Memory B cell (primary cell): ENCODE measurements at regions not wholly inside any gene's neighbourhood (a gene's known extent, or its start where the extent isn't known, plus 50 kb on each side); places are given as distances from the start of the nearest gene placed in this dataset.

ENCODE experiments used
- ATAC-seq: fragments of 150-1000 bp; cut with Tn5 transposase; 2 replicates; pipeline ENCODE4 v1.10.0; 2021; ENCODE audit warnings: low read depth, mild to moderate bottlenecking, moderate library complexity
- DNase-seq, 2 donors: peaks; one replicate each; pipeline ENCODE4 v3.0.0; 2022; ENCODE audit warnings: low spot score in 2 of 2
- H3K27ac Mint-ChIP-seq: one replicate; pipeline ENCODE4 v1.8.0; 2022; ENCODE audit warnings: mild to moderate bottlenecking, moderate library complexity, mixed read lengths
- H3K27me3 Mint-ChIP-seq: one replicate; pipeline ENCODE4 v1.8.0; 2022; ENCODE audit warnings: mixed read lengths
- H3K36me3 Mint-ChIP-seq: one replicate; pipeline ENCODE4 v1.8.0; 2022; ENCODE audit warnings: mild to moderate bottlenecking, mixed read lengths
- H3K4me1 Mint-ChIP-seq: one replicate; pipeline ENCODE4 v1.8.0; 2022; ENCODE audit warnings: mixed read lengths
- H3K4me3 Mint-ChIP-seq: one replicate; pipeline ENCODE4 v1.8.0; 2022; ENCODE audit warnings: mild to moderate bottlenecking, moderate library complexity, mixed read lengths
- H3K9me3 Mint-ChIP-seq: one replicate; pipeline ENCODE4 v1.8.0; 2022; ENCODE audit warnings: mixed read lengths

DNA sequence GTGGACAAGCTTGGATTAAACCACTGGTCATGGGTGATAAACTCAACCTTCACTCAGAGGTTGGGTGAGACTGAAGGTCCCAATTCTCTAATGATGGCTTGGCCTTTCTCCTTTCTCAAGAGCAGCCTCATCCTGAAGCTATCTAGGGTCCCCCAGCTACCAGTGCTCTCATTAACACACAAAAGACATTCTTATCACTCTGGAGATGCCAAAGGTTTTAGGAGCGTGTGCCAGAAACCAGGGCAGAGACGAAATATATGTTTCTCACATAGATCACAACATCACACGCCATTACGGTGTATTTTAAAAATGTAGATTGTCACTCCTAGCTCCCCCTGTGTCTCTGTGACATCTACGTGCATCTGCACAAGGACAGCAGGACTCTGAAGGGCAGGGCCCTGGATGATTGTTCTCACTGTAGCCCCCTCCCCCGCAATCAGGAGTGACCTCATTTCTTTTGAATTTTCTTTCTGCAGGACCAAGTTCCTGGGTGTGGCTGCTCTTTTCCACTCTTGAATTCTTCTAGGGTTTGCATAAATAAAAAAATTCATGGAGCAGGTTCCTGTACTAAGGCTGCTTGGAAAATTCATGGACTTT is 311.3 kb downstream of the GADD45G start:
- Mint-ChIP-seq H3K4me3 (no peak overlapping the region), H3K4me1 (peaks cover 4% of the 10 kb centered on the region), H3K27me3 (peaks cover 10% of the 10 kb centered on the region), H3K9me3 (no peaks in the 10 kb centered on the region), H3K36me3 (no peaks in the 10 kb centered on the region), H3K27ac (no peak overlapping the region)
- DNase-seq (no peak), ATAC-seq (no peak)

DNA sequence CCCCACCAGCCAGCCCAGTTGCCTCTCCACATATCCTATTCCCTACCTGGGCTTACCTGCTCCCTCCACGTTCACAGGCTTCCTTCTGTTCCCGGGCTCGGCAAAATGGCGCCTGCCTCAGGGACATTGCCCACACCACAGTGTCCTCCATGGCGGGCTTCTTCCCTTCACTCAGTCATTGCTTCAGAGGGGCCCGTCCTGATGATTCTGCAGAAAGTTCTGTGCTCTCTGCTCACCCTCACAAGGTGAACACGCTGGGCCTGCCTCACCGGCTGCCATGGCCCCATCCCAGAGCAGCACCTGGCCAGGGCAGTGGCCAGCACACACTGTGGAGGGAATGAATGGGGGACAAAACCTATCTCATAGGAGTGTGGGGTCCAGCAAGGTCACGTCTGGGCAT is 313.0 kb downstream of the GADD45G start:
- H3K4me1 Mint-ChIP-seq: peaks cover 4% of the 10 kb centered on the region
- H3K4me3 Mint-ChIP-seq: no peak overlapping the region
- H3K9me3 Mint-ChIP-seq: no peaks in the 10 kb centered on the region
- no peak overlapping the region for H3K27ac Mint-ChIP-seq
- ATAC-seq (no peak), DNase-seq (no peak)
- peaks cover 14% of the 10 kb centered on the region for H3K27me3 Mint-ChIP-seq
- no peaks in the 10 kb centered on the region for H3K36me3 Mint-ChIP-seq

DNA sequence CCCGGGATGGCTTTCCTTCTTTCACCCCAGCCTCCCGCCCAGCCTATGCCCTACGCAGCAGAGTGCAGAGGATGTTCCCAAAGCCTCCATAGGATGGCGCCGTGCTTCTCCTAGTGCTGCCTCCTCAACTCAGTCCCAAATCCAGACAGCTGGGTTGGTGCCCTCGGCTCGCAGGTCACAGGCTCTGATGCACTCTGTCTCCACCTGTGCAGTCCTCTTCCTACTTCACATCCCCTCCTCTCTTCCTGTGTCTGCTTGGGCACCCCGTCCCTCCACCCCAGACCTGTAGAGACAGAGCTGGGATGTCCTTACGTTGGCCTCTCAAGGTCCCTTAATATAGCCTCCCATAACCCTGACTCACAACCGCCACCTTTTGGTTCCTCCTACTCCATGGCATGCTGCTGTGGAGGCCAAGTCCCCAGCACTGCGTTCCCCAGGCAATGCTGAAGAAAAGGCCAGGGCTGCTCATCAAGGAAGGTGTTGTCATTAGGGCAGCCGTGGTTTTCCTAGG is 314.4 kb downstream of the GADD45G start:
- peak in 1 of 2 donors; percentile 13 for DNase-seq
- Mint-ChIP-seq H3K4me1 (peaks cover 8% of the 10 kb centered on the region), H3K9me3 (no peaks in the 10 kb centered on the region), H3K36me3 (no peaks in the 10 kb centered on the region), H3K27ac (no peak overlapping the region), H3K4me3 (no peak overlapping the region), H3K27me3 (peaks cover 14% of the 10 kb centered on the region)
- peak; percentile 71 for ATAC-seq

DNA sequence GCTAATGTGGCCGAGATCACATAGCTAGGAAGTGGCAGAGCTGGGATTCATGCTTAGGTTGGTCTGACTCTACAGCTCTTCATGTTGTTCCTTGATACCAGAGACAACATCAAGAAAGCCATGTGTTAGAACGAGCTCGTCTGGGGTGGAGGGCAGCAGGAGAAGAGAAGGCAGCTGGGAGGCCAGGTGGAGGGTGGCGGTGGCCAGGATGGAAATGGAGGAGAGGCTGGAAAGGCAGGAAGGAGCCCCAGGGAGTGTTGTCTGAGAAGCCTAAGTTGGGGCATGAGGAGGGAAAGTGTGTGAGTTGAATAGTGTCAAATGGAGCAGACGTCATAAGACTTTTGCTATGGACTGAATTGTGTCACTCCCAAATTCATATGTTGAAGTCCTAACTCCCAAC is 315.3 kb downstream of the GADD45G start:
- Mint-ChIP-seq H3K9me3 (no peaks in the 10 kb centered on the region), H3K4me3 (no peak overlapping the region), H3K36me3 (no peaks in the 10 kb centered on the region), H3K27me3 (peaks cover 14% of the 10 kb centered on the region), H3K27ac (no peak overlapping the region), H3K4me1 (peaks cover 10% of the 10 kb centered on the region)
- no peak for DNase-seq
- ATAC-seq: no peak

DNA sequence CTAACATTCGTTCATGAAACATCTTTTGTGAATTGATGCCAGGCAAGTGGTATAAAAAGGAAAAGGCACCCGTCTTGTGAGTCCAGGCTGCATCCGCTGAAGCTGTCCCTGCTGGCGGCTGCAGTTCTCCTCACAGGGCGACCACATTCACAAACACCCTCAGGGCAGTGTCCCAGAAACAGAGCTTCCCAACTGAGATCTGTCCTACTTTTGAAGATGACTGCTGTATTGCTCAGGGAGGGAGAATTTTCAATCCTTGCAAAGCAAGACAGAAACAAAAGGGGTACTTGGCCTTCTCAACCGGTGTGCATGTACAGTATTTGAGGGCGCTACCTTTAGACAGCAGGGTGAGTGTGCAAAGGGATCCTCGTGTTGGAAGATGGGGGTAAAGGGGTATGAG is 316.1 kb downstream of the GADD45G start:
- Mint-ChIP-seq H3K27ac (no peak overlapping the region), H3K4me1 (peaks cover 10% of the 10 kb centered on the region), H3K9me3 (no peaks in the 10 kb centered on the region), H3K36me3 (no peaks in the 10 kb centered on the region), H3K27me3 (peaks cover 14% of the 10 kb centered on the region), H3K4me3 (no peak overlapping the region)
- DNase-seq (no peak), ATAC-seq (no peak)

DNA sequence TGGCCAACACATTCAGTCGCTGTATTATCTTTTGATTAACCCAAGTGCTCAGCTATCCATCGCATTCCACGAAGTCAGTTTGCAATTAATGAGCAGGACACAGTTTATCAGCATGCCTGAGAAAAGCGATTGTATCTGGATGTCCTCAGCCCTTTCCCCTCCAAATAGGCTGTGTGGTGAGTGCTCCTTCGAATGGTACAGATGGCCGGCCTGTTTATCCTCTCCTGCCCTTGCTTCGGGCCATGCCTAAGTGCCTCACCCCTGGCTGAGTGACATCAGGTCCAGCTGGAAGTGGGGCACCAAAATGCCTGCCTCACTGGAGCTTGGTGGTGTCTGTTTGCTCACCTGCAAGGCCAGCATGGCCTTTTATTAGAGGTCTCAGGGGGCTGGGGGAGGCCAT is 317.3 kb downstream of the GADD45G start:
- H3K4me1 Mint-ChIP-seq: peaks cover 10% of the 10 kb centered on the region
- H3K4me3 Mint-ChIP-seq: no peak overlapping the region
- peaks cover 15% of the 10 kb centered on the region for H3K27me3 Mint-ChIP-seq
- ATAC-seq: no peak
- H3K9me3 Mint-ChIP-seq: no peaks in the 10 kb centered on the region
- H3K27ac Mint-ChIP-seq: no peak overlapping the region
- no peaks in the 10 kb centered on the region for H3K36me3 Mint-ChIP-seq
- DNase-seq: no peak

DNA sequence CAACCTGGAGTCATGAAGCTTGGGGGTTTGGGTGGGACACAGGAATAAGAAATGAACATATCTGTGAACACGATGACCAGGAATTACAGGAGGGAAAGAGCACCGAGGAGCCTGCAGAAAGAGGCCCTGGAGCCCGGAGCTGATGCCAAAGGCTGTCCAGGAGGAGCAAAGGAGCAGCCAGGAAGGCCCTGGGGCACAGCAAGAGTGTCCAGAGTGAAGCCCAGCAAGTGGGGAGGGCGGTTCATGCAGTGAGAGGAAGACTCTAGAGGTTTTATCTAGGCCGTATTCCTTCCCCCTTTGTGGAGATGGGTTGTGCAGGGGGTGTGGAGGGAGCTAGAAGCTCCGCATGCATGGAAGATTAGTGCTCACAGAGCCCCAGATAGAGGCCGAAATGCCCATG is 318.4 kb downstream of the GADD45G start:
- ATAC-seq (no peak), DNase-seq (no peak)
- Mint-ChIP-seq H3K4me3 (no peak overlapping the region), H3K27ac (no peak overlapping the region), H3K36me3 (no peaks in the 10 kb centered on the region), H3K9me3 (no peaks in the 10 kb centered on the region), H3K27me3 (peaks cover 15% of the 10 kb centered on the region), H3K4me1 (peaks cover 10% of the 10 kb centered on the region)

DNA sequence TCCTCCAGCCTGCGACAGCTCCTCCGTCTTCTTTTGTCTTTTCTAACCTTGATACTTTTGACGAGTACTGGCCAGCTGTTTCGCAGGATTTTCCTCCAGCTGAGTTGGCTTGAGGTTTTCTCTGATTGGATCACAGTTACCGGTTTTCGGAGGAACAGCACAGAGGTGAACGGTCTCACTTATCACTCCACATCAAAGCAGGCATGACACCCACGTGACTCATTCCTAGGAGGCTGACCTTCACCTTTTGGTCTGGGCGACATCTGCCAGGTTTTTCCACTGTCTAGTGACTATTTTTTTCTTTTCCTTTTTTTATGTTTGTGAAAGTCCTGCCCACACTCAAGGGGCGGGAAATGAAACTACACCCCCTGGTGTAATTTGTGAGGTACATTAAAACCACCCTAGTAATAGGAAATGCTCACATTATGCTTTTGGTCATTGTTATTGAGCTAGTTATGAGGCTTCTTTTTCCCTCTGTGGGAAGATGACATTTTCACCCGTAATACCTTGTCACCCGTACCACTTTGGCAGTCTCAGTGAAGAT is 319.2 kb downstream of the GADD45G start:
- ATAC-seq (peak; percentile 72), DNase-seq (peak in 1 of 2 donors; percentile 23)
- Mint-ChIP-seq H3K4me3 (no peak overlapping the region), H3K9me3 (no peaks in the 10 kb centered on the region), H3K27ac (peak overlapping the region; percentile 21), H3K36me3 (no peaks in the 10 kb centered on the region), H3K4me1 (peaks cover 10% of the 10 kb centered on the region), H3K27me3 (peaks cover 16% of the 10 kb centered on the region)

DNA sequence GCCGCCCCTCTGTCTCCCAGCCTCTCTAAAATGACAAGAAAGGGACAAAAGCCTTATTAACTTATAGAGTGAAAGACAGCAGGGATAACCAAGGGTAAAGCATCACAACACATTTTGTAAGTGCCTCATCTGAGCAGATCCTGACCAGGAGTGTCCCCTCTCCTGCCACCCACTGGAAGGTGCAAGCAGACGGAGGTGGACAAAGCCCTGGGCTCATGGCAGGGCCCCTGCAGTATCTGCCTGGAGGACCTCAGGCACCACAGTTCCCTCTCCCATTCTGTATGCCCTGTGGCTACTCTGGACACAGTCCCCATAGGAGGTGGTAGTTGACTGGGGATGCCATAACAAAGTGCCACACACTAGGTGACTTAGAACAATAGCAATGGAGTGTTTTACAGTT is 319.8 kb downstream of the GADD45G start:
- no peak for ATAC-seq
- peaks cover 13% of the 10 kb centered on the region for H3K27me3 Mint-ChIP-seq
- no peak for DNase-seq
- no peak overlapping the region for H3K4me3 Mint-ChIP-seq
- H3K4me1 Mint-ChIP-seq: peaks cover 6% of the 10 kb centered on the region
- H3K27ac Mint-ChIP-seq: no peak overlapping the region
- no peaks in the 10 kb centered on the region for H3K9me3 Mint-ChIP-seq
- no peaks in the 10 kb centered on the region for H3K36me3 Mint-ChIP-seq

DNA sequence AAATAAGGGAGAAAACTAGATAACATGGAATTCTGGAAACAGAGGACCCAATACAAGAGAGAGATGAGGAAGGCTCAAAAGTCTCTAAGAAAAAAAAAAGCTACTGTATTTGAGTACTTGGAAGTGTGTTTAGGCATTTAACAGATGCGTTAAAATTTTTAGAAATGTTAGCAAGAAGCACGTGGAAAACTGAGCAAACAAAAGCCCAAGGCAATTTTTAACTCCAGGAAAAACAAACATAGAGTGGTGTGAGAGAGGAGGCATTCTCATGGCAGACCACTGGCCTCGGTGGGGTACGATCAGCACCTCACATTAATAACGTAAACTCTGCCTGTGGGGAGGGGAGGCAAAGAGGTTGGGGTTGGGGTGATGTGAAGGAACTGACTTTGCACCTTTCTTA is 321.4 kb downstream of the GADD45G start:
- no peak overlapping the region for H3K27ac Mint-ChIP-seq
- no peaks in the 10 kb centered on the region for H3K9me3 Mint-ChIP-seq
- no peak overlapping the region for H3K4me3 Mint-ChIP-seq
- H3K27me3 Mint-ChIP-seq: peaks cover 11% of the 10 kb centered on the region
- DNase-seq (no peak), ATAC-seq (no peak)
- H3K36me3 Mint-ChIP-seq: no peaks in the 10 kb centered on the region
- H3K4me1 Mint-ChIP-seq: peaks cover 6% of the 10 kb centered on the region

DNA sequence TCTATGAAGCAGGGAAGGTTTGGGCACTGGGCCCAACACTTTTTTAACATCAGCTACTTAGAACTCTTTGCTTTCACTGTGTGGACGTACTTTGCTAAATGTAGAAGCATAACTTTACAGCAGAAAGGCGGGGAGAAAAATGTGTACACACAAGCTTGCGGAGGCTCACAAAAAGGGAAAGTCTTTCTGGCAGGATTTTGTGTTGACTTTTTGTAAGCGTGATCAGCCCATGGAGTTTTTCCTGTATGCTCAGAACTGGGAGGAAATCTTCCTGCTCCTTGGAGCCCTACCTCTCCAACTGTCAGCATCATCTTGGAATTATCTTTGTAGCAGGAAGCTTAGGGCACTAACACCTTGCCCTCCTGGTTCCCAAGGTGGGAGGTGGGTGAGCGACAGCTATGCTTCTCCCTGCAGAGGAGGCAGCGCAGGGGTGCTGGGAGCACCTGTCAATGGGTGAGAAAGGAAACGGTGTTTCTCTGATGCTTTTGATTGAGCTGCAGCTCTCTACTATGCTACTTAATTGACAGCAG is 321.9 kb downstream of the GADD45G start:
- DNase-seq (no peak), ATAC-seq (no peak)
- no peaks in the 10 kb centered on the region for H3K36me3 Mint-ChIP-seq
- H3K4me3 Mint-ChIP-seq: no peak overlapping the region
- no peaks in the 10 kb centered on the region for H3K9me3 Mint-ChIP-seq
- no peak overlapping the region for H3K27ac Mint-ChIP-seq
- H3K27me3 Mint-ChIP-seq: peaks cover 11% of the 10 kb centered on the region
- peaks cover 6% of the 10 kb centered on the region for H3K4me1 Mint-ChIP-seq

DNA sequence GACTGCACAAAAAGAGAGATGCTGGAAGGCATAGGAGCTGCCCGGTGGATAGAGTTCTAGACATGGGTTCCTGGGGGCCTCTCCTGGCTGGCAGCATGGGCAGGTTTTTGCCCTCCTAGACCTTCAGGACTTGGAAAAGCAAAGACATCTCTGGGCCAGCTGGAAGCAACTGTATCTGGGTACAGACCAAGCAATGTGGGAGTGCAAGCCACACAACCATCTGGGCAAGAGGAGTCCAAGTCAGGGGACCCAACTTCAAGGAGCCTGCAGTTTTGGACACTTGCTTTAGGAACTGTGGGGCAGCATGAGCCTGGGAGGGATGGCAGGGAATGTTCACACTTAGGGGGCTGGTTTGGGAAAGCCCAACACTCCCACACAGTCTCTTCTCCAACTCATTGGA is 323.3 kb downstream of the GADD45G start:
- Mint-ChIP-seq H3K4me3 (no peak overlapping the region), H3K4me1 (peaks cover 6% of the 10 kb centered on the region), H3K36me3 (no peaks in the 10 kb centered on the region), H3K27ac (no peak overlapping the region), H3K27me3 (peaks cover 8% of the 10 kb centered on the region), H3K9me3 (no peaks in the 10 kb centered on the region)
- ATAC-seq (no peak), DNase-seq (no peak)

DNA sequence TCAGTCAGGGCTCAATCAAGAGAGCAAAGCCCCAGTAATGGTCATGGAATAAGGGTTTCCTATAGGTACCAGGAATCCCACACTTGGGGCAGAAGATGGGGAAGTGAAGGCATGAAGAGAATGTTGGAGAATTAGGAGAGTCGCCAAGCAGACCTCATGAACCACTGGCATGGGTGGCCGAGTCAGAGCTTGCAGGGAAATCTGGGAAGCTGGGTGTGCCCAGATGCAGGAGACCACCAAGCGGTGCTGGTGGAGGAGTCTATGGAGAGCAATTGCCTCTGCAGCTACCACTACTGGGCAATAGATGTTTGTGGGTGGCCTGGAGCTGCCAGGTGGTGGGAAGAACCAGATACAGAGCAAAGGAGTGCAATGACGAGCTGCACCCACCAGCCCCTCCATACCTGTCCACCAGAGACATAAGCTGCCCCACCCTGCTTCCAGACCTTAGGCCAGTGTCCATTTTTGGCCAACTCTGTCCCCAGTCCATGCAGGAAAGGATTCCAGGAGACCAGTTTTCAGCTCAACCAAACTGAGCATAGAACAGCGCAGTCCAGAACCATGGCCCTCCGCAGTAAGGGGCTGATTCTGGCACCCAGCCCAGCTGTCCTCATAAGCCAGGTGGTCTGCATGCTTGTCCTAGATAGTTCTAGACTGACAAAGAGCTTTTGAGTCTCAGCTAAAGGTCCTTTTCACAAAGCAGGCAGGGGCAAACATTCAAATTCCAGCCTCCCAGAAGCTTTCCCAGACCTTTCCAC is 323.9 kb downstream of the GADD45G start:
- ATAC-seq: no peak
- H3K27me3 Mint-ChIP-seq: peaks cover 8% of the 10 kb centered on the region
- no peak overlapping the region for H3K27ac Mint-ChIP-seq
- no peak overlapping the region for H3K4me3 Mint-ChIP-seq
- H3K9me3 Mint-ChIP-seq: no peaks in the 10 kb centered on the region
- no peaks in the 10 kb centered on the region for H3K36me3 Mint-ChIP-seq
- H3K4me1 Mint-ChIP-seq: peaks cover 6% of the 10 kb centered on the region
- no peak for DNase-seq

DNA sequence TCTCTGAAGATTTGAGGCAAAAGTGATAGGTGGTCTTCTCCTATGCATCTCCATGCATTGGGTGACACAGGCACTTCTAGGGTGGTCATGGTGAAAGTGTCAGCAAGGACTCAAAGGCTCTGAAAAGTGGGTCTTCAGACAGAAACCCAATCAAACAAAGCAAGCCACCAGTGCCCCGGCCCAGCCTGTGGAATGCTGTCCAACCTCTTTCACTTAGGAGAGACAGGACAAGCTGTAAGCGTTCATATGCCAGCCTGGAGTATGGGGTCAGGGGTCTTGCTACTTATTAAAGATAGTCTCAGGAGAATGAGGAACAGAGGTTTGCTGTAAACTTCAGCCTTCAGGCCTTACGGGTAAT is 324.5 kb downstream of the GADD45G start:
- peaks cover 8% of the 10 kb centered on the region for H3K27me3 Mint-ChIP-seq
- no peak for ATAC-seq
- H3K36me3 Mint-ChIP-seq: no peaks in the 10 kb centered on the region

More for the DNA sequence above, 324.5 kb downstream of the GADD45G start:
- Mint-ChIP-seq H3K9me3 (no peaks in the 10 kb centered on the region), H3K4me3 (no peak overlapping the region), H3K27ac (no peak overlapping the region), H3K4me1 (peaks cover 1% of the 10 kb centered on the region)
- no peak for DNase-seq
